Calu3 (cell line): ENCODE measurements at regions not wholly inside any gene's neighbourhood (a gene's known extent, or its start where the extent isn't known, plus 50 kb on each side); places are given as distances from the start of the nearest gene placed in this dataset.

Source experiments
- BruUV-seq: library from RNA; stranded (reverse); fragments of 400-500 nt; replicated peaks from 2 replicates; lab custom pipeline; 2021; lab: Mats Ljungman, UMichigan
- CTCF ChIA-PET: fragments of 300-600 bp; sonication (Branson Sonifier 250); formaldehyde crosslinking; loops from one replicate; lab custom pipeline; 2022; ENCODE audit warnings: antibody characterized with exemption; lab: Charles Lee
- DNase-seq: peaks from one replicate; pipeline ENCODE4 v3.0.0; 2022
- H3K27ac Mint-ChIP-seq: one replicate; pipeline ENCODE4 v1.8.0; 2022; ENCODE audit warnings: mixed read lengths; ENCODE audit not compliant: unreplicated experiment
- H3K27me3 Mint-ChIP-seq: one replicate; pipeline ENCODE4 v1.8.0; 2022; ENCODE audit warnings: mixed read lengths; ENCODE audit not compliant: unreplicated experiment
- H3K36me3 Mint-ChIP-seq: one replicate; pipeline ENCODE4 v1.8.0; 2022; ENCODE audit warnings: mild to moderate bottlenecking, moderate library complexity, mixed read lengths; ENCODE audit not compliant: insufficient read depth, unreplicated experiment
- H3K4me1 Mint-ChIP-seq: one replicate; pipeline ENCODE4 v1.8.0; 2022; ENCODE audit warnings: mild to moderate bottlenecking, low read depth, mixed read lengths; ENCODE audit not compliant: unreplicated experiment
- H3K4me3 Mint-ChIP-seq: one replicate; pipeline ENCODE4 v1.8.0; 2022; ENCODE audit warnings: mild to moderate bottlenecking, low read depth, moderate library complexity, mixed read lengths; ENCODE audit not compliant: unreplicated experiment
- H3K9me3 Mint-ChIP-seq: one replicate; pipeline ENCODE4 v1.8.0; 2022; ENCODE audit warnings: low read depth, mixed read lengths; ENCODE audit not compliant: unreplicated experiment
- CTCF ChIP-seq: fragments of 200-600 bp; IDR thresholded peaks from one replicate; pipeline ENCODE4 v1.8.0; 2022; ENCODE audit warnings: antibody characterized with exemption; ENCODE audit not compliant: unreplicated experiment
- intact Hi-C: fragments of 100-400 bp; cut with micrococcal nuclease; formaldehyde crosslinking; loops from one replicate; pipeline ENCODE4 v1.10.0; 2022; ENCODE audit not compliant: unreplicated experiment

- Mint-ChIP-seq H3K4me1 (peaks cover 10% of the 10 kb centered on the region), H3K36me3 (peaks cover 7% of the 10 kb centered on the region), H3K4me3 (no peak overlapping the region), H3K9me3 (peaks cover 3% of the 10 kb centered on the region), H3K27me3 (no peaks in the 10 kb centered on the region), H3K27ac (no peak overlapping the region)
- CTCF ChIA-PET: no interaction called here
- no TSS peak for BruUV-seq
- no peak for DNase-seq
- intact Hi-C loops: no loop called here
- no peak for TF ChIP-seq CTCF
These were observed 100.6 kb upstream of the MDFIC start for GRCh38 chr7:114821030-114821900.

DNA sequence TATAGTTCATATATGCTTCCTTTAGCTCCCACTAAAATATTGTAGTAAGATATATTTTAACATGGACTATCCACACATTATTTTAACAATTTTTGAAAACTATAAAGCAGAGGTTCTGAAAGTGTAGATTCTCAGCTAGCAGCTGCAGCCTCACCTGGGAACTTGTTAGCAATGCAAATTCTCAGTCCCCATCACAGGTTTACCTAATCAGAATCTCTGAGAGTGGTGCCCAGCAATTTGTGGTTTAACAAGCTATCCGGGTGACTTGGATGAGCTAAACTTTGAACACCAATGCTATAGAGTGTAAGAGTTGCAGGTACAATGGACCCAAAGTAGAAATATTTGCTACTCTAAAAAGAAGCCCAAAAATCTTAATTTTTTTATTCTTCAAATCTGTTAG, 99.8 kb upstream of the MDFIC start:
- Mint-ChIP-seq H3K27ac (no peak overlapping the region), H3K36me3 (peaks cover 7% of the 10 kb centered on the region), H3K9me3 (peaks cover 3% of the 10 kb centered on the region), H3K27me3 (no peaks in the 10 kb centered on the region), H3K4me3 (no peak overlapping the region), H3K4me1 (peaks cover 10% of the 10 kb centered on the region)
- TF ChIP-seq CTCF: no peak
- intact Hi-C loops: no loop called here
- DNase-seq: no peak
- CTCF ChIA-PET: no interaction called here
- BruUV-seq: no TSS peak

GRCh38 chr7:114822844-114823243, 99.0 kb upstream of the MDFIC start:
- Mint-ChIP-seq H3K9me3 (peaks cover 3% of the 10 kb centered on the region), H3K4me1 (peaks cover 10% of the 10 kb centered on the region), H3K27me3 (no peaks in the 10 kb centered on the region), H3K27ac (no peak overlapping the region), H3K36me3 (peaks cover 7% of the 10 kb centered on the region), H3K4me3 (no peak overlapping the region)
- DNase-seq: no peak
- intact Hi-C loops: no loop called here
- no TSS peak for BruUV-seq
- CTCF ChIA-PET: no interaction called here
- TF ChIP-seq CTCF: no peak

DNA sequence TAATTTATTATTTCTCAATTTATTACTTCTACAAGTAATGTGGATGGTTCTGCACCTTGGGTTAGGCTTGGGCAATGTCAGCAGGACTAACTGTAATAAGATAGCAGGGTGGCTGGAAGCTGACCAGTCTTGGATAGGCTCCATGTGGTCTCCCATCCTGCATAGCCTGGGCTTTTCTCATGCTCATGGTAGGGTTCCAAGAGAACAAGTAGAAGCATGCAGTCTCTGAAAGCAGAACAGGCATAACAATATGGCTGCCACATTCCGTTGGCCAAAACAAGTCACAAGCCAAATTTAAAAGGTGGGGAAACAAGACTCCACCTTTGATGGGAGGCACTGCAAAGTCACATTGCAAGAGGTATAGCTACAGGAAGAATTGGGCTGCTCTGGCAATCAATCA, 98.6 kb upstream of the MDFIC start:
- CTCF ChIA-PET: no interaction called here
- Mint-ChIP-seq H3K27me3 (no peaks in the 10 kb centered on the region), H3K36me3 (peaks cover 7% of the 10 kb centered on the region), H3K27ac (no peak overlapping the region), H3K4me3 (no peak overlapping the region), H3K9me3 (peaks cover 3% of the 10 kb centered on the region), H3K4me1 (peaks cover 10% of the 10 kb centered on the region)
- DNase-seq: no peak
- intact Hi-C loops: no loop called here
- no peak for TF ChIP-seq CTCF
- no TSS peak for BruUV-seq
